Hepatocyte (in vitro differentiated cells): ENCODE measurements at regions not wholly inside any gene's neighbourhood (a gene's known extent, or its start where the extent isn't known, plus 50 kb on each side); places are given as distances from the start of the nearest gene placed in this dataset.

ENCODE experiments used
- EZH2 ChIP-seq: fragments of 200-600 bp; sonication (generic); IDR thresholded peaks from 2 replicates; pipeline ENCODE4 v1.6.1; 2016; ENCODE audit warnings: antibody characterized with exemption, mild to moderate bottlenecking, borderline replicate concordance
- TF ChIP-seq, protein P1 (sequence below): fragments of 200-600 bp; sonication (generic); IDR thresholded peaks from 2 replicates; pipeline ENCODE4 v1.5.1; 2016; ENCODE audit warnings: antibody characterized with exemption, mild to moderate bottlenecking; ENCODE audit not compliant: poor library complexity

DNA sequence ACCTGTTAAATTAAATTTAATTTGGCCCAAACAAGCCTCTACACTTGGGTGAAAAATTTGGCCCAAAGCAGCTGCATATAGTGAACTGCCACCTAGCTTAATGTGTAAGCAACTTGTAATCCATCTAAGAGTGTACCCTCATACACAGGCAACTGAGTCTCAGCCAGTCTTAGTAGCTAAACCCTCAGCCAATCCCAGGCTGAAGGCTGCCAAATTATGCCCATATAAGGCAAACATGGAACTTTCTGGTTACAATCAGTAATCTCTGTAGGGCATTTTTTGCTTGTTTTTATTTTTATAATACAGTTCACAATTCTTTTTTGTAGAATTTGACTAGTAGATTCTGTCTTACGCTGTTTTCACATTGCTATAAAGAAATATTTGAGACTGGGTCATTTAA lies 958.7 kb downstream of the FSCB start:
- TF ChIP-seq, protein P1, sequence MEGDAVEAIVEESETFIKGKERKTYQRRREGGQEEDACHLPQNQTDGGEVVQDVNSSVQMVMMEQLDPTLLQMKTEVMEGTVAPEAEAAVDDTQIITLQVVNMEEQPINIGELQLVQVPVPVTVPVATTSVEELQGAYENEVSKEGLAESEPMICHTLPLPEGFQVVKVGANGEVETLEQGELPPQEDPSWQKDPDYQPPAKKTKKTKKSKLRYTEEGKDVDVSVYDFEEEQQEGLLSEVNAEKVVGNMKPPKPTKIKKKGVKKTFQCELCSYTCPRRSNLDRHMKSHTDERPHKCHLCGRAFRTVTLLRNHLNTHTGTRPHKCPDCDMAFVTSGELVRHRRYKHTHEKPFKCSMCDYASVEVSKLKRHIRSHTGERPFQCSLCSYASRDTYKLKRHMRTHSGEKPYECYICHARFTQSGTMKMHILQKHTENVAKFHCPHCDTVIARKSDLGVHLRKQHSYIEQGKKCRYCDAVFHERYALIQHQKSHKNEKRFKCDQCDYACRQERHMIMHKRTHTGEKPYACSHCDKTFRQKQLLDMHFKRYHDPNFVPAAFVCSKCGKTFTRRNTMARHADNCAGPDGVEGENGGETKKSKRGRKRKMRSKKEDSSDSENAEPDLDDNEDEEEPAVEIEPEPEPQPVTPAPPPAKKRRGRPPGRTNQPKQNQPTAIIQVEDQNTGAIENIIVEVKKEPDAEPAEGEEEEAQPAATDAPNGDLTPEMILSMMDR, result no peak
- TF ChIP-seq EZH2, result no peak
